SU-DHL-6 (cell line): ENCODE measurements at regions not wholly inside any gene's neighbourhood (a gene's known extent, or its start where the extent isn't known, plus 50 kb on each side); places are given as distances from the start of the nearest gene placed in this dataset.

ENCODE experiments used
- H2AFZ ChIP-seq: fragments of 200-600 bp; sonication (generic); 2 replicates; pipeline ENCODE4 v1.6.1; 2014; ENCODE audit warnings: low read depth, mild to moderate bottlenecking, moderate library complexity, mixed read lengths, antibody characterized with exemption, low read length; ENCODE audit not compliant: severe bottlenecking
- H3F3A ChIP-seq: fragments of 200-600 bp; shearing (Covaris generic); 2 replicates; pipeline ENCODE4 v1.6.0; 2016; ENCODE audit warnings: antibody characterized with exemption, mild to moderate bottlenecking; ENCODE audit not compliant: insufficient read depth
- H3K27ac ChIP-seq: fragments of 200-600 bp; sonication (generic); 2 replicates; pipeline ENCODE4 v1.5.1; 2016; ENCODE audit warnings: low read depth, mild to moderate bottlenecking, low read length, moderate library complexity, mixed read lengths
- H3K27me3 ChIP-seq: fragments of 200-600 bp; sonication (generic), shearing (Covaris generic); 2 replicates; pipeline ENCODE4 v1.6.0; 2014; ENCODE audit warnings: mild to moderate bottlenecking, low read length
- H3K36me3 ChIP-seq: fragments of 200-600 bp; sonication (generic); 2 replicates; pipeline ENCODE4 v1.6.1; 2014; ENCODE audit warnings: mild to moderate bottlenecking, low read length, mixed read lengths
- H3K4me2 ChIP-seq: fragments of 300-600, 200-600 bp; shearing (Covaris generic), sonication (generic); 2 replicates; pipeline ENCODE4 v1.6.0; 2014; ENCODE audit warnings: low read length, low read depth, mild to moderate bottlenecking; ENCODE audit not compliant: poor library complexity, severe bottlenecking
- H3K4me3 ChIP-seq: fragments of 200-600 bp; sonication (generic); 2 replicates; pipeline ENCODE4 v1.5.1; 2014; ENCODE audit warnings: antibody characterized with exemption, low read length, mild to moderate bottlenecking, mixed read lengths; ENCODE audit not compliant: insufficient read depth, poor library complexity, severe bottlenecking
- H3K79me2 ChIP-seq: fragments of 200-600 bp; sonication (generic); 2 replicates; pipeline ENCODE4 v1.6.1; 2014; ENCODE audit warnings: mild to moderate bottlenecking, low read length, moderate library complexity; ENCODE audit not compliant: insufficient read depth
- H3K9ac ChIP-seq: fragments of 200-600 bp; sonication (generic); 2 replicates; pipeline ENCODE4 v1.7.0; 2014; ENCODE audit warnings: mild to moderate bottlenecking, low read length
- H3K9me2 ChIP-seq: fragments of 200-600 bp; sonication (generic); replicated peaks from 2 replicates; pipeline ENCODE4 v1.6.1; 2014; ENCODE audit warnings: low read length; ENCODE audit not compliant: insufficient read depth
- H3K9me3 ChIP-seq: fragments of 200-600 bp; sonication (generic); 2 replicates; pipeline ENCODE4 v1.6.1; 2014; ENCODE audit warnings: low read length, mixed read lengths; ENCODE audit not compliant: insufficient read depth
- H4K20me1 ChIP-seq: fragments of 200-600 bp; sonication (generic); 2 replicates; pipeline ENCODE4 v1.6.1; 2014; ENCODE audit warnings: low read depth, mild to moderate bottlenecking, antibody characterized with exemption, low read length, moderate library complexity, mixed read lengths
- CTCF ChIP-seq: fragments of 200-600 bp; sonication (generic); IDR thresholded peaks from one replicate; pipeline ENCODE4 v1.5.1; 2017; ENCODE audit warnings: antibody characterized with exemption, mild to moderate bottlenecking, low read length, moderate library complexity; ENCODE audit not compliant: insufficient read depth, poor library complexity, severe bottlenecking
- EZH2phosphoT487 ChIP-seq: fragments of 200-600 bp; sonication (generic), shearing (Covaris generic); conservative IDR thresholded peaks from 2 replicates; pipeline ENCODE4 v1.6.1; 2018; ENCODE audit warnings: mild to moderate bottlenecking, antibody characterized with exemption, low read length, moderate library complexity, mixed read lengths

GRCh38 chr21:16082038-16082816, 352.4 kb downstream of the USP25 start:
- no peak overlapping the region for H3K4me3 ChIP-seq
- H3K79me2 ChIP-seq = no peaks in the 10 kb centered on the region

GRCh38 chr21:16084776-16085364, 355.1 kb downstream of the USP25 start:
- Histone ChIP-seq H3K9ac (no peak overlapping the region), H3K4me3 (no peak overlapping the region), H3K36me3 (no peaks in the 10 kb centered on the region), H3F3A (no peaks in the 10 kb centered on the region), H3K27me3 (no peaks in the 10 kb centered on the region), H3K9me3 (no peaks in the 10 kb centered on the region), H2AFZ (no peak overlapping the region), H3K79me2 (no peaks in the 10 kb centered on the region), H3K4me2 (no peak overlapping the region), H4K20me1 (no peaks in the 10 kb centered on the region), H3K9me2 (no peaks in the 10 kb centered on the region), H3K27ac (no peak overlapping the region)
- no peak for TF ChIP-seq CTCF
- TF ChIP-seq EZH2phosphoT487 = no peak

More at GRCh38 chr21:16082038-16082816, 352.4 kb downstream of the USP25 start:
- H3K9me2 ChIP-seq = no peaks in the 10 kb centered on the region
- H3F3A ChIP-seq = no peaks in the 10 kb centered on the region
- H3K4me2 ChIP-seq = peak overlapping the region; percentile 10
- H2AFZ ChIP-seq = no peak overlapping the region
- no peaks in the 10 kb centered on the region for H3K27me3 ChIP-seq
- no peaks in the 10 kb centered on the region for H3K36me3 ChIP-seq
- no peak overlapping the region for H3K27ac ChIP-seq
- no peak overlapping the region for H3K9ac ChIP-seq
- no peaks in the 10 kb centered on the region for H3K9me3 ChIP-seq
- H4K20me1 ChIP-seq = no peaks in the 10 kb centered on the region
- TF ChIP-seq CTCF = no peak
- no peak for TF ChIP-seq EZH2phosphoT487

- Histone ChIP-seq H3K4me2 (no peak overlapping the region), H3K9me2 (no peaks in the 10 kb centered on the region), H3K9me3 (no peaks in the 10 kb centered on the region), H4K20me1 (no peaks in the 10 kb centered on the region), H3K27ac (no peak overlapping the region), H3K4me3 (no peak overlapping the region), H3K79me2 (no peaks in the 10 kb centered on the region), H3K9ac (no peak overlapping the region), H3K36me3 (no peaks in the 10 kb centered on the region), H3K27me3 (no peaks in the 10 kb centered on the region), H2AFZ (no peak overlapping the region), H3F3A (no peaks in the 10 kb centered on the region)
- TF ChIP-seq CTCF (no peak), EZH2phosphoT487 (no peak)
Observed at GRCh38 chr21:16085421-16085820, 355.6 kb downstream of the USP25 start.
